Activated CD8-positive, alpha-beta T cell treated with anti-CD3 and anti-CD28 coated beads for 36 hours (primary cell): ENCODE measurements at regions not wholly inside any gene's neighbourhood (a gene's known extent, or its start where the extent isn't known, plus 50 kb on each side); places are given as distances from the start of the nearest gene placed in this dataset.
"Not testable (repeated sequence)": the region's sequence is repeated elsewhere in the genome, so short reads cannot be mapped to it uniquely, and the experiment has no call there.

Source experiments
- ATAC-seq: fragments of 200-7000 bp; cut with Tn5 transposase; one replicate; pipeline ENCODE4 v1.10.0; 2021; ENCODE audit warnings: mild to moderate bottlenecking, moderate library complexity
- CTCF ChIA-PET: fragments of 350-600 bp; sonication (Branson Sonifier 250); formaldehyde crosslinking; loops from one replicate; lab custom pipeline; 2021; ENCODE audit warnings: antibody characterized with exemption; lab: Charles Lee
- POLR2A ChIA-PET: fragments of 350-600 bp; sonication (Branson Sonifier 250); formaldehyde crosslinking; loops from one replicate; lab custom pipeline; 2021; ENCODE audit warnings: antibody characterized with exemption; lab: Charles Lee
- DNase-seq: peaks from one replicate; pipeline ENCODE4 v3.0.0-alpha.2; 2020
- H3K27ac Mint-ChIP-seq: one replicate; pipeline ENCODE4 v1.8.0; 2021; ENCODE audit warnings: mild to moderate bottlenecking, mixed read lengths
- H3K27me3 Mint-ChIP-seq: one replicate; pipeline ENCODE4 v1.8.0; 2021; ENCODE audit warnings: mixed read lengths
- H3K36me3 Mint-ChIP-seq: one replicate; pipeline ENCODE4 v1.8.0; 2021; ENCODE audit warnings: low read depth, mixed read lengths
- H3K4me1 Mint-ChIP-seq: one replicate; pipeline ENCODE4 v1.8.0; 2021; ENCODE audit warnings: low read depth, mixed read lengths
- H3K4me3 Mint-ChIP-seq: one replicate; pipeline ENCODE4 v1.8.0; 2021; ENCODE audit warnings: mild to moderate bottlenecking, moderate library complexity, mixed read lengths
- H3K9me3 Mint-ChIP-seq: one replicate; pipeline ENCODE4 v1.8.0; 2021; ENCODE audit warnings: mixed read lengths
- intact Hi-C: fragments of 100-400 bp; cut with micrococcal nuclease; formaldehyde crosslinking; loops from one replicate; pipeline ENCODE4 v1.10.0; 2022
- TF ChIP-seq, protein P1 (sequence below): fragments of 200-600 bp; IDR thresholded peaks from one replicate; pipeline ENCODE4 v1.8.0; 2022; ENCODE audit warnings: antibody characterized with exemption, mild to moderate bottlenecking

DNA sequence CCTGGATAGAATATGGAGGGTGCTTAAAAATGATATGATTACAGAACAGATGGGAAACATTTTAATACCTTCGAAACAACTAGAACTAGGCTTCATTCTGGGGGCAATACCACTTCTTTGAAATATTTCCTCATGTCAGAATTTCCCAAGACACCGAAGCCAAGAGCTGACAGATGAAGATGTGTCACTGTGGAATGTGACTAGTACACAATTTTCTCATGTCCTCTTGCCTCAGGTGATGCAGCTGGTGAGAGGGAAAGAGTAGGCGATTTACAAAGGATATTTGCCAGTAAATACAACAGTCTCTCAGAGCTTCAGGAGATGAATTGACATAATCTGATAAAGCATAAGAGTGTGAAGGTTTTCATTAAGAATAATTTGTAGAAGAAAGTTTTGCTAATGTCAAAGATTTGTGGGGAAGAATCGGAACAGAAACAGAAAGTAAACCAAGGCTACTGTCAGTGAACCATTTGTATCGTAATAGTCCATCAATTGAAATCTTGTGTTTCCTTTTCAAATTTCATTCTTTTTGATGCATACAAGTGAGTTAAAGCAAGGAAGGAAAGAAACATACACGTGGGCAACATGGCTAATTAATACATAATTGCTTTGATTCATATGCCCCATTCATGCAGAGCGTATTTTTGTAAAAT, 164.7 kb upstream of the CCN2 start:
- TF ChIP-seq, protein P1, sequence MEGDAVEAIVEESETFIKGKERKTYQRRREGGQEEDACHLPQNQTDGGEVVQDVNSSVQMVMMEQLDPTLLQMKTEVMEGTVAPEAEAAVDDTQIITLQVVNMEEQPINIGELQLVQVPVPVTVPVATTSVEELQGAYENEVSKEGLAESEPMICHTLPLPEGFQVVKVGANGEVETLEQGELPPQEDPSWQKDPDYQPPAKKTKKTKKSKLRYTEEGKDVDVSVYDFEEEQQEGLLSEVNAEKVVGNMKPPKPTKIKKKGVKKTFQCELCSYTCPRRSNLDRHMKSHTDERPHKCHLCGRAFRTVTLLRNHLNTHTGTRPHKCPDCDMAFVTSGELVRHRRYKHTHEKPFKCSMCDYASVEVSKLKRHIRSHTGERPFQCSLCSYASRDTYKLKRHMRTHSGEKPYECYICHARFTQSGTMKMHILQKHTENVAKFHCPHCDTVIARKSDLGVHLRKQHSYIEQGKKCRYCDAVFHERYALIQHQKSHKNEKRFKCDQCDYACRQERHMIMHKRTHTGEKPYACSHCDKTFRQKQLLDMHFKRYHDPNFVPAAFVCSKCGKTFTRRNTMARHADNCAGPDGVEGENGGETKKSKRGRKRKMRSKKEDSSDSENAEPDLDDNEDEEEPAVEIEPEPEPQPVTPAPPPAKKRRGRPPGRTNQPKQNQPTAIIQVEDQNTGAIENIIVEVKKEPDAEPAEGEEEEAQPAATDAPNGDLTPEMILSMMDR = no peak
- ATAC-seq = no peak
- Mint-ChIP-seq H3K9me3 (peaks cover 4% of the 10 kb centered on the region), H3K36me3 (no peaks in the 10 kb centered on the region), H3K4me3 (no peak overlapping the region), H3K27ac (no peak overlapping the region), H3K4me1 (no peaks in the 10 kb centered on the region), H3K27me3 (no peaks in the 10 kb centered on the region)
- ChIA-PET POLR2A (interaction anchor here (0.5 kb wide), 1 partner anchor 164 kb away, joined by 4 read pairs; no protein-coding TSS in a partner anchor), CTCF (no interaction called here)
- intact Hi-C loops = no loop called here
- no peak for DNase-seq

DNA sequence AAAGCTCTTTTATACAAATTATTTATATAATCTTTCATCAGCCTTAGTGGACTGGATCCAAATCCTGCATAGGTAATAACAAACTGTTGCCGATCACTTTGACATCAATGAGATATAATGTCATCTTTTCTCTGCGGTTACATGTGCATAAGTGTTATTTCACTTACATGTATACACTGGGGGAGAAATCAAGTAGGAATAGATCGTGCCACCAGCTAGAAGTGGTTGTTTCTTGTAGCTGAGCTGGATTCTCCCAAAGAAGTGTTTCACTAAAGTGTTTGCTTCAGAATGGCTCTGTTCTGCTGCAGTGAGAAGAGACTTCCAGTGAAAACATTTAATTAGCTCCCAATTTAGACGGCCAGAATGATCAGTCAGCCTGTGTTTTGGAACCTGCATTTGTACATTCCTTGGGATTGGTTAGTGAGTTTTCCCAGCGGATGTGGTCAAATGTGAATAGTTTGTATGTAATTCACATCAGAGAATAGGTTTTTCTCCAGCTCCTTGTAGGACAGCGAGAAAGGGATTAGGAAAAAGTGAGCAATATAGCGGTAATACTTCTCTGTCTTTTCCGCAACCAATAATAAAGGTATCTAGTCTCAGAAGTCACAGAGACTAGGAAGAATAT, 163.1 kb upstream of the CCN2 start:
- H3K36me3 Mint-ChIP-seq = no peaks in the 10 kb centered on the region
- TF ChIP-seq, protein P1 = no peak

DNA sequence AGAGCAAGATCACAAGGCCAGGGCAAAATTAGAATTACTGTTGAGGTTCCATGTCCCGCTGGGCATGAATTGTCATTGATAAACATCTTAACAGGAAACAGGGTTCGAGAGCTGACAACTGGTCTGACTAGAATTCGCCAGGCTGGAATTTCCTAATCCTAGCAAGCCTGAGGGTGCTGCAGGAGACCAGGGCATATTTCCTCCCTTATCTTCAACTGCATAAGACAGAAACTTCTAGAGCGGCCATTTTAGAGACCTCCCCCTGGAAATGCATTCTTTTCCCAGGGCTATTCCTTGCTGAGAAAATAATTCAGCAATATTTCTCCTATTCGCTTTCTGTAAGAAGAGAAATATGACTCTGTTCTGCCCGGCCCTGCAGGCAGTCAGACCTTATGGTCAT, 158.6 kb upstream of the CCN2 start:
- intact Hi-C loops, ATAC-seq: not testable (repeated sequence)

More for the DNA sequence above, 163.1 kb upstream of the CCN2 start:
- Mint-ChIP-seq H3K4me1 (no peaks in the 10 kb centered on the region), H3K9me3 (peaks cover 14% of the 10 kb centered on the region), H3K27ac (no peak overlapping the region), H3K27me3 (no peaks in the 10 kb centered on the region), H3K4me3 (no peak overlapping the region)
- ATAC-seq (no peak), DNase-seq (no peak)
- ChIA-PET CTCF (no interaction called here), POLR2A (interaction anchor here (1.0 kb wide), 1 partner anchor 9 kb away, joined by 3 read pairs; no protein-coding TSS in a partner anchor)
- intact Hi-C loops = no loop called here

DNA sequence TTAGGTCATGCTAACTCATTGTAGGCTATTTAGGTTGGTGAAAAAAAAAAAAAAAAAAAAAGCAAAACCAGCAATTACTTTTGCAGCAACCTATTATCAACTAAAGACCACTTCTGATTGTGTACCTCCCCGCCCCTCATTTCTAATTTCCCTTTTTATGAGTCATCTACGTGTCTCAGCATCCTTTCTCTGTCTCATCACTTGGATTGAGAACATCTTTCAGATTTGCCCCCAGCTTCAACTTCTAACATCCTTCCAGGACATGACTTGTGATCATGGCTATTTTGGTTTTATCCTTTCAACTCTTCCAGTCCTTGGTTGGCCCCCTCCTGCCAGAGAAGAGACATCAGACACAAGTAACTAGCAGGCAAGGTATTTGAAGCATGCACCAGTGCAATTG, 156.7 kb upstream of the CCN2 start:
- H3K4me1 Mint-ChIP-seq = no peaks in the 10 kb centered on the region
- intact Hi-C loops = no loop called here
- ChIA-PET CTCF (no interaction called here), POLR2A (no interaction called here)
- DNase-seq (no peak), ATAC-seq (no peak)
- H3K9me3 Mint-ChIP-seq = peaks cover 21% of the 10 kb centered on the region
- no peak overlapping the region for H3K27ac Mint-ChIP-seq
- H3K4me3 Mint-ChIP-seq = no peak overlapping the region
- H3K27me3 Mint-ChIP-seq = no peaks in the 10 kb centered on the region
- TF ChIP-seq, protein P1 = no peak
- H3K36me3 Mint-ChIP-seq = no peaks in the 10 kb centered on the region

More for the DNA sequence above, 158.6 kb upstream of the CCN2 start:
- H3K27me3 Mint-ChIP-seq, H3K27ac Mint-ChIP-seq, H3K4me3 Mint-ChIP-seq, POLR2A ChIA-PET, H3K36me3 Mint-ChIP-seq, CTCF ChIA-PET, DNase-seq, H3K4me1 Mint-ChIP-seq: not testable (repeated sequence)
- H3K9me3 Mint-ChIP-seq = peaks cover 18% of the 10 kb centered on the region

DNA sequence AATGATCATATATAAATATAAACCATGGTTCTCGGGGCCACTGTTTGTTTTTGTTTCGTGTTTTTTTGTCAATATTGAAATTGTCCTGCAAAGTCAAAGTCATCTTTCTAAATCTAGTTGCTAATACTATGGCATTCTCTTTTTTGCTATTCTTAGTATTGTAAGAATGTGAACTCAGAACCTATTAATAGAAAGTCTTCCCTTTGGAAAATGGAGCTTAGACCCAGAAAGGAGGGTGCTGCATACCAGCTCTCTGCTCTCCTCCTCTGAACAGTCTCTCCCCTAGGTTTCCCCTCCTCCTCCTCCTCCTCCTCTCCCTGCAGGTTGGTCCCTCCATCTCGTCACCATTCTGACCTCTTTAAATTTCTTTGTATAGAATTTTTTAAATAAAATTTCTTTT, 150.4 kb upstream of the CCN2 start:
- TF ChIP-seq, protein P1 = no peak
- no peak overlapping the region for H3K4me3 Mint-ChIP-seq
- H3K27me3 Mint-ChIP-seq = no peaks in the 10 kb centered on the region
- ATAC-seq (no peak), DNase-seq (no peak)
- POLR2A ChIA-PET = no interaction called here
- intact Hi-C loops = no loop called here
- CTCF ChIA-PET = no interaction called here
- H3K9me3 Mint-ChIP-seq = peaks cover 3% of the 10 kb centered on the region
- no peak overlapping the region for H3K27ac Mint-ChIP-seq
- H3K36me3 Mint-ChIP-seq = no peaks in the 10 kb centered on the region
- no peaks in the 10 kb centered on the region for H3K4me1 Mint-ChIP-seq
